Heart right ventricle (tissue), 16 donors: ENCODE measurements at regions not wholly inside any gene's neighbourhood (a gene's known extent, or its start where the extent isn't known, plus 50 kb on each side); places are given as distances from the start of the nearest gene placed in this dataset.

Experiments used
- ATAC-seq, 8 donors: fragments of 200-7000 bp; cut with Tn5 transposase; one replicate each; pipeline ENCODE4 v1.9.1; 2020; ENCODE audit warnings: mild to moderate bottlenecking in 8 of 8, moderate library complexity in 8 of 8, moderate number of reproducible peaks in 1 of 8
- DNase-seq, 2 donors: peaks; one replicate each; pipeline ENCODE4 v3.0.0-alpha.2; 2020
- H3K27ac ChIP-seq, 10 donors: fragments of 200-600 bp; sonication (generic) in 2 of 10; one replicate each; pipeline versions ENCODE4 v1.5.0 to v1.8.0; 2020 to 2022; ENCODE audit warnings: mild to moderate bottlenecking in 3 of 10
- H3K27me3 ChIP-seq, 7 donors: fragments of 200-600 bp; one replicate each; pipeline ENCODE4 v1.8.0; 2021 to 2022; ENCODE audit warnings: mild to moderate bottlenecking in 2 of 7
- H3K36me3 ChIP-seq, 9 donors: fragments of 200-600 bp; sonication (generic) in 1 of 9; one replicate each; pipeline versions ENCODE4 v1.5.0 to v1.8.0; 2020 to 2022; ENCODE audit warnings: mild to moderate bottlenecking in 2 of 9
- H3K4me1 ChIP-seq, 9 donors: fragments of 200-600 bp; sonication (generic) in 1 of 9; one replicate each; pipeline versions ENCODE4 v1.5.0 to v1.8.0; 2020 to 2022; ENCODE audit warnings: mild to moderate bottlenecking in 4 of 9
- H3K4me3 ChIP-seq, 10 donors: fragments of 200-600 bp; sonication (generic) in 2 of 10; one replicate each; pipeline versions ENCODE4 v1.5.0 to v1.8.0; 2020 to 2022; ENCODE audit warnings: mild to moderate bottlenecking in 7 of 10, moderate library complexity in 2 of 10
- H3K9me3 ChIP-seq, 11 donors: fragments of 200-600 bp in 10 of 11; sonication (generic) in 2 of 11; one replicate each; pipeline versions ENCODE4 v1.5.0 to v1.8.0; 2013 to 2022; ENCODE audit warnings: mild to moderate bottlenecking in 2 of 11, control low read depth in 1 of 11, moderate library complexity in 1 of 11
- WGBS, 2 donors: extraction: QIAGEN DNeasy Blood & Tissue Kit; methylation state at CpG; one replicate each; pipeline ENCODE4 v1.1.7; 2013; ENCODE audit warnings: inconsistent platforms in 1 of 2; 5-methylcytosine and 5-hydroxymethylcytosine counted together
- intact Hi-C, 10 donors: fragments of 100-400 bp; cut with DNase I; formaldehyde crosslinking; loops; one replicate each; pipeline versions ENCODE4 v1.11.1 to v1.14.2; 2022
- TF ChIP-seq, protein P1 (sequence below), 9 donors: fragments of 200-600 bp; sonication (generic) in 2 of 9; IDR thresholded peaks; one replicate each; pipeline versions ENCODE4 v1.5.0 to v1.8.0; 2021 to 2022; ENCODE audit warnings: antibody characterized with exemption in 9 of 9, mild to moderate bottlenecking in 5 of 9, moderate library complexity in 1 of 9
- donor health status: Arrhythmogenic right ventricular cardiomyopathy.
- donor health status: ischemic (EF 13 %, LVEDD 7.1; RV severe dilation, severe dysfunction).
- donor health status: healthy with polysubstance abuse.
- donor health status: DM: no; HTN: yes; CAD: no.
- donor health status: DM: no; HTN: no; CAD: no.
- donor health status: ischemic (EF 25% LVEDD 6.9; RV normal size, moderate dysfunction).
- donor health status: ischemic (EF 25% LVEDD 5.7; RV mildly dilated, moderate dysfunction).
- donor health status: healthy.
- donor health status: DM: yes; HTN: yes; CAD: no.
- donor health status: Ischemic cardiomyopathy.
- donor health status: ischemic (EF 35%, LVEDD 5.7; RV mildly dilated, moderate dysfunction).
- donor health status: nonischemic (EF 11% LVEDD 7.7; RV severe dilation, severe dysfunction).
- donor health status: DM: yes; HTN: yes; CAD: no.
- donor health status: PGD.
- donor health status: ischemic (EF 29% LVEDD 5.4; RV normal size, mild dysfunction).
- donor health status: nonischemic (EF 23%, LVEDD 6.1; RV moderate dilation, normal function).

- TF ChIP-seq, protein P1, sequence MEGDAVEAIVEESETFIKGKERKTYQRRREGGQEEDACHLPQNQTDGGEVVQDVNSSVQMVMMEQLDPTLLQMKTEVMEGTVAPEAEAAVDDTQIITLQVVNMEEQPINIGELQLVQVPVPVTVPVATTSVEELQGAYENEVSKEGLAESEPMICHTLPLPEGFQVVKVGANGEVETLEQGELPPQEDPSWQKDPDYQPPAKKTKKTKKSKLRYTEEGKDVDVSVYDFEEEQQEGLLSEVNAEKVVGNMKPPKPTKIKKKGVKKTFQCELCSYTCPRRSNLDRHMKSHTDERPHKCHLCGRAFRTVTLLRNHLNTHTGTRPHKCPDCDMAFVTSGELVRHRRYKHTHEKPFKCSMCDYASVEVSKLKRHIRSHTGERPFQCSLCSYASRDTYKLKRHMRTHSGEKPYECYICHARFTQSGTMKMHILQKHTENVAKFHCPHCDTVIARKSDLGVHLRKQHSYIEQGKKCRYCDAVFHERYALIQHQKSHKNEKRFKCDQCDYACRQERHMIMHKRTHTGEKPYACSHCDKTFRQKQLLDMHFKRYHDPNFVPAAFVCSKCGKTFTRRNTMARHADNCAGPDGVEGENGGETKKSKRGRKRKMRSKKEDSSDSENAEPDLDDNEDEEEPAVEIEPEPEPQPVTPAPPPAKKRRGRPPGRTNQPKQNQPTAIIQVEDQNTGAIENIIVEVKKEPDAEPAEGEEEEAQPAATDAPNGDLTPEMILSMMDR (IDR thresholded peaks at IDR 0.05) = no peak
- intact Hi-C loops = no loop called here
- peaks cover 0 to 16% (median 9%) of the 10 kb centered on the region in 11 donors for H3K9me3 ChIP-seq
- DNase-seq (no peak), ATAC-seq (no peak)
- no peaks in the 10 kb centered on the region for H3K4me1 ChIP-seq
- H3K27ac ChIP-seq = no peak overlapping the region
- H3K27me3 ChIP-seq = no peaks in the 10 kb centered on the region
- H3K4me3 ChIP-seq = no peak overlapping the region
- 80 to 83% methylated on average over 1 of the region's 1 CpG for WGBS, 2 donors
- H3K36me3 ChIP-seq = no peaks in the 10 kb centered on the region
Measured at GRCh38 chr3:31449318-31449717, 83.4 kb upstream of the STT3B start.

- H3K27ac ChIP-seq = no peak overlapping the region
- no peak overlapping the region for H3K4me3 ChIP-seq
- no peak for DNase-seq
- peaks cover 0 to 16% (median 9%) of the 10 kb centered on the region in 11 donors for H3K9me3 ChIP-seq
- TF ChIP-seq, protein P1 (IDR thresholded peaks at IDR 0.05) = no peak
- intact Hi-C loops = no loop called here
- H3K4me1 ChIP-seq = no peaks in the 10 kb centered on the region
- H3K27me3 ChIP-seq = no peaks in the 10 kb centered on the region
- no peaks in the 10 kb centered on the region for H3K36me3 ChIP-seq
- no peak for ATAC-seq
Measured at GRCh38 chr3:31450345-31450744, 82.4 kb upstream of the STT3B start.

DNA sequence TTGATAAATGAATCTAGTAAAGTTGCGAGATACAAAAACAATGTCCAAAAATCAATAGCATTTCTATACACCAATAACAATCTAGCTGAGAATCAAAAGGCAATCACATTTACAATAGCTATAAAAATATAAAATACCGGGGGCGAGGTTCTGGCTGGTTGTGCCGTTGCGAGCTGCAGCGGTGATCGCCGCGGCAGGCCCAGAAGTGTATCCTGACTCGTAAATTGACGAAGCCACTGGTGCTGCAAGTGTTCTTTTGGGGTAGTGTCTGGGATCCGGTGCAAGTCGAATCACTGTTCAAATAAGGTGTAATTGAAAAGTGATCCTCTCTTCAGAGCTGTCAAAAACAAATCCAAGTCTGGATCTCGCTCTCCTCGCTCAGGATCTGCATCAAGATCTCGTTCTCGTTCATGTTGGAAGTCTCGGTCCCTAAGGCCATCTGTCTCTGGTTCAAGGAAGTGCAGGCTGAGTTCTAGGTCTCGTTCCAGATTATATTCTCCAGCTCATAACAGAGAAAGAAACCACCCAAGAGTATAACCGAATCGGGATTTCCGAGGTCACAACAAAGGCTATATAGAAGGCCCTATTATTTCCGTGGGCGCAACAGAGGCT is 80.1 kb upstream of the STT3B start:
- H3K9me3 ChIP-seq = peaks cover 0 to 17% (median 9%) of the 10 kb centered on the region in 11 donors
- intact Hi-C loops = no loop called here
- no peaks in the 10 kb centered on the region for H3K4me1 ChIP-seq

GRCh38 chr3:31453430-31453829 is 79.3 kb upstream of the STT3B start:
- Histone ChIP-seq H3K4me3 (no peak overlapping the region), H3K36me3 (no peaks in the 10 kb centered on the region), H3K27me3 (no peaks in the 10 kb centered on the region), H3K4me1 (no peaks in the 10 kb centered on the region), H3K9me3 (peaks cover 0 to 25% (median 9%) of the 10 kb centered on the region in 11 donors), H3K27ac (no peak overlapping the region)
- DNase-seq (no peak), ATAC-seq (no peak)
- TF ChIP-seq, protein P1 (IDR thresholded peaks at IDR 0.05) = no peak
- 81 to 90% methylated on average over 8 of the region's 8 CpGs for WGBS, 2 donors
- intact Hi-C loops = no loop called here

More for the DNA sequence above, 80.1 kb upstream of the STT3B start:
- TF ChIP-seq, protein P1 (IDR thresholded peaks at IDR 0.05) = no peak
- Histone ChIP-seq H3K4me3 (no peak overlapping the region), H3K27me3 (no peaks in the 10 kb centered on the region), H3K27ac (no peak overlapping the region), H3K36me3 (no peaks in the 10 kb centered on the region)
- ATAC-seq (no peak), DNase-seq (no peak)
- 94 to 96% methylated on average over 24 of the region's 24 CpGs for WGBS, 2 donors
